ENCODE measurements at regions not wholly inside any gene's neighbourhood (a gene's known extent, or its start where the extent isn't known, plus 50 kb on each side); places are given as distances from the start of the nearest gene placed in this dataset.
"Not testable (repeated sequence)": the region's sequence is repeated elsewhere in the genome, so short reads cannot be mapped to it uniquely, and the experiment has no call there.

GRCh38 chr6:8301502-8301901, 133.8 kb downstream of the SLC35B3 start:
- no peaks in the 10 kb centered on the region for H3K36me3 Mint-ChIP-seq (ENCODE audit: low read depth, unreplicated experiment)
- Histone ChIP-seq H2AFZ (ENCODE audit: low read depth, low read length) (no peak overlapping the region), H3K27me3 (ENCODE audit: insufficient read depth, low read length) (no peaks in the 10 kb centered on the region), H3K4me3 (ENCODE audit: insufficient read depth, low read depth, low read length) (no peak overlapping the region), H3K79me2 (ENCODE audit: insufficient read depth, low read length) (no peaks in the 10 kb centered on the region), H3K27ac (ENCODE audit: low read depth, low read length) (no peak overlapping the region), H3K9me3 (ENCODE audit: insufficient read depth, low read depth, low read length) (no peaks in the 10 kb centered on the region), H3K36me3 (ENCODE audit: insufficient read depth, low read length) (no peaks in the 10 kb centered on the region), H3K9ac (ENCODE audit: low read length) (no peak overlapping the region), H3K4me2 (ENCODE audit: low read length) (no peak overlapping the region), H4K20me1 (ENCODE audit: insufficient read depth, low read length) (no peaks in the 10 kb centered on the region), H3K4me1 (ENCODE audit: insufficient read depth, low read length) (no peaks in the 10 kb centered on the region)
- H3K4me1 Mint-ChIP-seq (ENCODE audit: low read depth, unreplicated experiment), result no peaks in the 10 kb centered on the region
- DNase-seq (ENCODE audit: low read depth), result no peak
- no peak overlapping the region for H3K4me3 Mint-ChIP-seq (ENCODE audit: unreplicated experiment)
- FAIRE-seq, result no peak
- H3K27me3 Mint-ChIP-seq (ENCODE audit: low read depth, unreplicated experiment), result peaks cover 3% of the 10 kb centered on the region
- no peak overlapping the region for H3K27ac Mint-ChIP-seq (ENCODE audit: unreplicated experiment)
- H3K9me3 Mint-ChIP-seq (ENCODE audit: unreplicated experiment), result no peaks in the 10 kb centered on the region
- no peak for TF ChIP-seq CTCF (IDR thresholded peaks at IDR 0.05; ENCODE audit: insufficient read depth, low read depth, low read length)
- TF ChIP-seq EZH2 (IDR thresholded peaks at IDR 0.05; ENCODE audit: insufficient read depth, low read length), result no peak

- H3K9me3 Mint-ChIP-seq (ENCODE audit: unreplicated experiment), result peaks cover 7% of the 10 kb centered on the region
- H3K36me3 ChIP-seq (ENCODE audit: insufficient read depth, low read length), result no peaks in the 10 kb centered on the region
- peaks cover 2% of the 10 kb centered on the region for H3K27me3 Mint-ChIP-seq (ENCODE audit: low read depth, unreplicated experiment)
- no peaks in the 10 kb centered on the region for H3K4me1 Mint-ChIP-seq (ENCODE audit: low read depth, unreplicated experiment)
- H3K27ac Mint-ChIP-seq (ENCODE audit: unreplicated experiment), result no peak overlapping the region
- H3K36me3 Mint-ChIP-seq (ENCODE audit: low read depth, unreplicated experiment), result no peaks in the 10 kb centered on the region
- H3K4me1 ChIP-seq (ENCODE audit: insufficient read depth, low read length), result no peaks in the 10 kb centered on the region
- DNase-seq (ENCODE audit: low read depth) (no peak), FAIRE-seq (no peak)
- no peak overlapping the region for H3K27ac ChIP-seq (ENCODE audit: low read depth, low read length)
- no peak overlapping the region for H3K9ac ChIP-seq (ENCODE audit: low read length)
- TF ChIP-seq EZH2 (IDR thresholded peaks at IDR 0.05; ENCODE audit: insufficient read depth, low read length), result no peak
- no peak for TF ChIP-seq CTCF (IDR thresholded peaks at IDR 0.05; ENCODE audit: insufficient read depth, low read depth, low read length)
- no peak overlapping the region for H2AFZ ChIP-seq (ENCODE audit: low read depth, low read length)
- no peaks in the 10 kb centered on the region for H4K20me1 ChIP-seq (ENCODE audit: insufficient read depth, low read length)
- H3K79me2 ChIP-seq (ENCODE audit: insufficient read depth, low read length), result no peaks in the 10 kb centered on the region
- no peak overlapping the region for H3K4me3 ChIP-seq (ENCODE audit: insufficient read depth, low read depth, low read length)
- no peaks in the 10 kb centered on the region for H3K9me3 ChIP-seq (ENCODE audit: insufficient read depth, low read depth, low read length)
- H3K4me3 Mint-ChIP-seq (ENCODE audit: unreplicated experiment), result no peak overlapping the region
- no peaks in the 10 kb centered on the region for H3K27me3 ChIP-seq (ENCODE audit: insufficient read depth, low read length)
- no peak overlapping the region for H3K4me2 ChIP-seq (ENCODE audit: low read length)
Observed at GRCh38 chr6:8299034-8299433, 136.3 kb downstream of the SLC35B3 start.

DNA sequence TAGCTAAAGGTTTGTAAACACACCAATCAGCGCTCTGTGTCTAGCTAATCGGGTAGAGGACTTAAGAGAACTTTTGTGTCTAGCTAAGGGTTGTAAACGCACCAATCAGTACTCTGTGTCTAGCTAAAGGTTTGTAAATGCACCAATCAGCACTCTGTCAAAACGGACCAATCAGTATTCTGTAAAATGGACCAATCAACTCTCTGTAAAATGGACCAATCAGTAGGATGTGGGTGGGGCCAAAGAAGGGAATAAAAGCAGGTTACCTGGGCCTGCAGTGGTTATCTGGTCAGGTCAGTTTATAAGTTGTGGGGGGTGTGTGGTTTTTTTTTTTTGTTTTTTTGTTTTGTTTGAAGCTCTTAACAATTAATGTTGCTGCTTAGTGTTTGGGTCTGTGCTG, 152.4 kb downstream of the SLC35B3 start:
- H3K27ac ChIP-seq (ENCODE audit: low read depth, low read length); H3K4me1 ChIP-seq (ENCODE audit: insufficient read depth, low read length); H3K4me3 Mint-ChIP-seq (ENCODE audit: unreplicated experiment); H3K27me3 ChIP-seq (ENCODE audit: insufficient read depth, low read length); H3K9me3 ChIP-seq (ENCODE audit: insufficient read depth, low read depth, low read length); H3K79me2 ChIP-seq (ENCODE audit: insufficient read depth, low read length); H3K4me2 ChIP-seq (ENCODE audit: low read length); H3K4me3 ChIP-seq (ENCODE audit: insufficient read depth, low read depth, low read length); H3K4me1 Mint-ChIP-seq (ENCODE audit: low read depth, unreplicated experiment); H3K36me3 ChIP-seq (ENCODE audit: insufficient read depth, low read length); H3K27me3 Mint-ChIP-seq (ENCODE audit: low read depth, unreplicated experiment); H3K9me3 Mint-ChIP-seq (ENCODE audit: unreplicated experiment); FAIRE-seq; H3K36me3 Mint-ChIP-seq (ENCODE audit: low read depth, unreplicated experiment); H3K9ac ChIP-seq (ENCODE audit: low read length); H4K20me1 ChIP-seq (ENCODE audit: insufficient read depth, low read length); H2AFZ ChIP-seq (ENCODE audit: low read depth, low read length); H3K27ac Mint-ChIP-seq (ENCODE audit: unreplicated experiment); DNase-seq (ENCODE audit: low read depth): not testable (repeated sequence)

All from astrocyte (in vitro differentiated cells and primary cell).